ENCODE measurements at regions not wholly inside any gene's neighbourhood (a gene's known extent, or its start where the extent isn't known, plus 50 kb on each side); places are given as distances from the start of the nearest gene placed in this dataset.

DNA sequence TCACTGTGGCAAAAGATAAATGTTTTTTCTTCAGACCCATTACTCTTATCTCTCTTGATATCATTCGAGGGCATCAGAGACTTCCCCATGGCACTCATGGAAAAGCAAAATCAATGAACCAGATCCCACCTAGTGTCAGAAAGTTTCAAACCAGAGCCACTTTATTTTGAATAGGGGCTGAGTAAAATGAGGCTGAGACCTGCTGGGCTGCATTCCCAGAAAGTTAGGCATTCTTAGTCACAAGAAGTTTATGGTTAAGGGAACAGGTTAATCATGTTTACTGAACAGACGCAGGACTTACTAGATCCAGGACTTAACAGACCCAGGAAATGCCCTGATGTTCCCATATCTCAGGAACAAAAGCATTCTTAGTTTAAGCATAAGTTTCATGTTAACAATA is 369.9 kb downstream of the BTBD3 start:
- TF ChIP-seq POLR2A (IDR thresholded peaks at IDR 0.05) = no peak
- TF ChIP-seq, protein P1, sequence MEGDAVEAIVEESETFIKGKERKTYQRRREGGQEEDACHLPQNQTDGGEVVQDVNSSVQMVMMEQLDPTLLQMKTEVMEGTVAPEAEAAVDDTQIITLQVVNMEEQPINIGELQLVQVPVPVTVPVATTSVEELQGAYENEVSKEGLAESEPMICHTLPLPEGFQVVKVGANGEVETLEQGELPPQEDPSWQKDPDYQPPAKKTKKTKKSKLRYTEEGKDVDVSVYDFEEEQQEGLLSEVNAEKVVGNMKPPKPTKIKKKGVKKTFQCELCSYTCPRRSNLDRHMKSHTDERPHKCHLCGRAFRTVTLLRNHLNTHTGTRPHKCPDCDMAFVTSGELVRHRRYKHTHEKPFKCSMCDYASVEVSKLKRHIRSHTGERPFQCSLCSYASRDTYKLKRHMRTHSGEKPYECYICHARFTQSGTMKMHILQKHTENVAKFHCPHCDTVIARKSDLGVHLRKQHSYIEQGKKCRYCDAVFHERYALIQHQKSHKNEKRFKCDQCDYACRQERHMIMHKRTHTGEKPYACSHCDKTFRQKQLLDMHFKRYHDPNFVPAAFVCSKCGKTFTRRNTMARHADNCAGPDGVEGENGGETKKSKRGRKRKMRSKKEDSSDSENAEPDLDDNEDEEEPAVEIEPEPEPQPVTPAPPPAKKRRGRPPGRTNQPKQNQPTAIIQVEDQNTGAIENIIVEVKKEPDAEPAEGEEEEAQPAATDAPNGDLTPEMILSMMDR (IDR thresholded peaks at IDR 0.05) = no peak
